Loucy (cell line): ENCODE measurements at regions not wholly inside any gene's neighbourhood (a gene's known extent, or its start where the extent isn't known, plus 50 kb on each side); places are given as distances from the start of the nearest gene placed in this dataset.

Source experiments
- H2AFZ ChIP-seq: fragments of 200-600 bp; sonication (generic); 2 replicates; pipeline ENCODE4 v1.6.0; 2016; ENCODE audit warnings: antibody characterized with exemption, mild to moderate bottlenecking, low read length, moderate library complexity
- H3F3A ChIP-seq: fragments of 200-600 bp; 2 replicates; pipeline ENCODE4 v1.6.0; 2016; ENCODE audit warnings: antibody characterized with exemption, low read depth, mild to moderate bottlenecking
- H3K27me3 ChIP-seq: fragments of 200-600 bp; sonication (generic); 2 replicates; pipeline ENCODE4 v1.6.1; 2014; ENCODE audit warnings: low read length, mild to moderate bottlenecking; ENCODE audit not compliant: insufficient read depth, poor library complexity, severe bottlenecking
- H3K36me3 ChIP-seq: fragments of 200-600 bp; sonication (generic); 2 replicates; pipeline ENCODE4 v1.6.1; 2016; ENCODE audit warnings: low read length; ENCODE audit not compliant: insufficient read depth
- H3K4me1 ChIP-seq: fragments of 200-600 bp; sonication (generic); 2 replicates; pipeline ENCODE4 v1.5.1; 2014; ENCODE audit warnings: low read length, mild to moderate bottlenecking; ENCODE audit not compliant: insufficient read depth, poor library complexity, severe bottlenecking
- H3K4me2 ChIP-seq: fragments of 200-600 bp; sonication (generic); 2 replicates; pipeline ENCODE4 v1.6.0; 2014; ENCODE audit warnings: antibody characterized with exemption, low read length, low read depth, mild to moderate bottlenecking; ENCODE audit not compliant: poor library complexity, severe bottlenecking
- H3K4me3 ChIP-seq: fragments of 200-600 bp; sonication (generic); 2 replicates; pipeline ENCODE4 v1.5.1; 2014; ENCODE audit warnings: low read length, mild to moderate bottlenecking, mixed read lengths; ENCODE audit not compliant: poor library complexity, severe bottlenecking
- H3K79me2 ChIP-seq: fragments of 200-600 bp; sonication (generic); 2 replicates; pipeline ENCODE4 v1.6.1; 2014; ENCODE audit warnings: low read length; ENCODE audit not compliant: insufficient read depth
- H3K9ac ChIP-seq: fragments of 200-600 bp; sonication (generic); 2 replicates; pipeline ENCODE4 v1.6.0; 2014; ENCODE audit warnings: mild to moderate bottlenecking, low read depth, low read length, moderate library complexity; ENCODE audit not compliant: poor library complexity, severe bottlenecking
- H3K9me2 ChIP-seq: fragments of 200-600 bp; sonication (generic); replicated peaks from 2 replicates; pipeline ENCODE4 v1.6.1; 2016; ENCODE audit warnings: low read depth, low read length, mixed read lengths
- H3K9me3 ChIP-seq: fragments of 200-600 bp; sonication (generic); 2 replicates; pipeline ENCODE4 v1.6.1; 2014; ENCODE audit warnings: mild to moderate bottlenecking, antibody characterized with exemption, low read length, low read depth; ENCODE audit not compliant: insufficient read depth
- H4K20me1 ChIP-seq: fragments of 200-600 bp; sonication (generic); 2 replicates; pipeline ENCODE4 v1.6.0; 2014; ENCODE audit warnings: antibody characterized with exemption, low read length, mild to moderate bottlenecking; ENCODE audit not compliant: insufficient read depth, poor library complexity, severe bottlenecking
- EZH2phosphoT487 ChIP-seq: fragments of 200-600 bp; IDR thresholded peaks from 2 replicates; pipeline ENCODE4 v1.6.1; 2018; ENCODE audit warnings: antibody characterized with exemption, mild to moderate bottlenecking, moderate library complexity, borderline replicate concordance
- TF ChIP-seq, protein P1 (sequence below): fragments of 200-600 bp; sonication (generic); conservative IDR thresholded peaks from 2 replicates; pipeline ENCODE4 v1.5.1; 2014; ENCODE audit warnings: mild to moderate bottlenecking, antibody characterized with exemption, low read length

DNA sequence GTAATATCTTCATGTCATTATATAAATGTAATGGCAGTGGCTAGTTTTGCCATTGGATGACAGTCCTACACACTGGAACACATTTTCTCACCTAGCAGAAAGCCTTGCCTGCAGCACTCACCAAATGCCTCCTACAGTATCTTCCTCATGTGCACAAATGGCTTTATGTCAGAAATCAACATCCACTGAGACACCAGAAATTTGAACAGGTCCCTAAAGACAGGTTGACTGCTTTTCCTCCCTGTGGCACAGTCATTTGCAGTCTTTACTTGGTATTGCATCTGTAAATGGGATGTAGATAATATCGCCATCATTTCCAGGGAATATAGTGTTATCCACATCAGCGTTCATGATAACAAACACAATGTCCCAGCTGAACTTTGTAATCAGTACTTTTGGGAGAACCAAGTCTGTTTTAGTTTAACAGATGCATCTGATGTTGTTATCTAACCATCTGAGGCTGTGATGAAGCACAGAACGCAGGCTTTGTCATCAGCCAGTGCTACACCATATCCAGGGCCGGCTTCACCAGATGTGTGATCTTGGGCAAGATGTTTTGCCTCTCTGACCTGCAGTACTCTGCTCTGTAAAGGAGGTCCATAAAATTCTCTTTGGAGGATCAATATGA lies 83.9 kb upstream of the TAS2R1 start:
- Histone ChIP-seq H3K4me1 (no peaks in the 10 kb centered on the region), H3K4me2 (no peak overlapping the region), H3K9ac (no peak overlapping the region), H3K79me2 (no peaks in the 10 kb centered on the region), H3K4me3 (no peak overlapping the region), H3F3A (no peaks in the 10 kb centered on the region), H2AFZ (no peak overlapping the region), H4K20me1 (no peaks in the 10 kb centered on the region), H3K36me3 (no peaks in the 10 kb centered on the region), H3K9me3 (no peaks in the 10 kb centered on the region), H3K27me3 (no peaks in the 10 kb centered on the region), H3K9me2 (no peaks in the 10 kb centered on the region)
- TF ChIP-seq EZH2phosphoT487: no peak
- TF ChIP-seq, protein P1, sequence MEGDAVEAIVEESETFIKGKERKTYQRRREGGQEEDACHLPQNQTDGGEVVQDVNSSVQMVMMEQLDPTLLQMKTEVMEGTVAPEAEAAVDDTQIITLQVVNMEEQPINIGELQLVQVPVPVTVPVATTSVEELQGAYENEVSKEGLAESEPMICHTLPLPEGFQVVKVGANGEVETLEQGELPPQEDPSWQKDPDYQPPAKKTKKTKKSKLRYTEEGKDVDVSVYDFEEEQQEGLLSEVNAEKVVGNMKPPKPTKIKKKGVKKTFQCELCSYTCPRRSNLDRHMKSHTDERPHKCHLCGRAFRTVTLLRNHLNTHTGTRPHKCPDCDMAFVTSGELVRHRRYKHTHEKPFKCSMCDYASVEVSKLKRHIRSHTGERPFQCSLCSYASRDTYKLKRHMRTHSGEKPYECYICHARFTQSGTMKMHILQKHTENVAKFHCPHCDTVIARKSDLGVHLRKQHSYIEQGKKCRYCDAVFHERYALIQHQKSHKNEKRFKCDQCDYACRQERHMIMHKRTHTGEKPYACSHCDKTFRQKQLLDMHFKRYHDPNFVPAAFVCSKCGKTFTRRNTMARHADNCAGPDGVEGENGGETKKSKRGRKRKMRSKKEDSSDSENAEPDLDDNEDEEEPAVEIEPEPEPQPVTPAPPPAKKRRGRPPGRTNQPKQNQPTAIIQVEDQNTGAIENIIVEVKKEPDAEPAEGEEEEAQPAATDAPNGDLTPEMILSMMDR: no peak

DNA sequence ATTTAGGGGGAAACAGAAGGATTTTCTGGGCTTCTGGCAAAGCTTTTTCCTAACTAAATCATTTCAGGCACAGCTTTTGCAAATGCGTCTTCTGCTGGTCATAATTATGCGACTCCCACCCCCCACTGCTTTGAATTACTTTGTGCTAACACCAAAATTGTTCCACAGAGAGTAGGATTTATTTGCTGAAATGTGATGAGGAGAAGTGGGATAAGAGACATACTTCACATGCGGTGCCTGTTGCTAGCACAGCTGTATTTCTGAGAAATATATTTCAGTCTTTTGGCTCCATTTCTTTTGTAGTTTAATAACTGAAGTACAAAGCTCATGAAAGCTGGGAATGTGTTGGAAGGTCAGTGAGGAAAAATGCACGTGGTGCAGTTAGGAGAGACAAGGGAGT lies 83.2 kb upstream of the TAS2R1 start:
- Histone ChIP-seq H2AFZ (no peak overlapping the region), H3K4me2 (no peak overlapping the region), H3K9ac (no peak overlapping the region), H3K79me2 (no peaks in the 10 kb centered on the region), H3F3A (no peaks in the 10 kb centered on the region), H3K36me3 (no peaks in the 10 kb centered on the region), H3K4me3 (no peak overlapping the region), H3K9me3 (no peaks in the 10 kb centered on the region), H3K4me1 (no peaks in the 10 kb centered on the region), H4K20me1 (no peaks in the 10 kb centered on the region), H3K9me2 (no peaks in the 10 kb centered on the region), H3K27me3 (no peaks in the 10 kb centered on the region)
- TF ChIP-seq, protein P1: no peak

DNA sequence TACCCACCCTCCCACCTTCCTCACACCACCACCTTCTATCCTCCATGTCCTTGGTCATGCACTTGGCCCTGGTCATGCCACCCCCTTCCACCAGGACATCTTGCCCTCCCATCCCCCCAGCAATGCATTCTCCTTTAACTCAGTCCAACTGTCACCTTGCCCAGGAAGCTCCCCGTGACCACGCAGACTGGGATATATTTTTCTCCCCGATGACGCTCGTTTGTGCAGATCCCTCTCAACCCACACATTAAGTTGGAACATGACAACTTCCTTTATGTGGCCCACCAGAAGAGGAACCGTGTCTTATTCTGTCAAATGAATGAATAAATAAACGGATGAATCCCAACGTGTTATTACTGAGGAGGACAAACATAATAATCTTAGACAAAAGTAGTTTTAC lies 82.8 kb upstream of the TAS2R1 start:
- H3F3A ChIP-seq: no peaks in the 10 kb centered on the region
- TF ChIP-seq, protein P1: no peak
- TF ChIP-seq EZH2phosphoT487: no peak
- no peaks in the 10 kb centered on the region for H3K4me1 ChIP-seq
- no peaks in the 10 kb centered on the region for H3K36me3 ChIP-seq
- no peaks in the 10 kb centered on the region for H3K79me2 ChIP-seq
- no peak overlapping the region for H3K9ac ChIP-seq
- no peaks in the 10 kb centered on the region for H3K9me3 ChIP-seq
- no peaks in the 10 kb centered on the region for H3K27me3 ChIP-seq
- no peak overlapping the region for H2AFZ ChIP-seq
- H3K4me2 ChIP-seq: no peak overlapping the region
- no peaks in the 10 kb centered on the region for H3K9me2 ChIP-seq
- no peak overlapping the region for H3K4me3 ChIP-seq
- no peaks in the 10 kb centered on the region for H4K20me1 ChIP-seq
